Transverse colon (tissue), 4 donors: ENCODE measurements at regions not wholly inside any gene's neighbourhood (a gene's known extent, or its start where the extent isn't known, plus 50 kb on each side); places are given as distances from the start of the nearest gene placed in this dataset.

ENCODE experiments used
- CTCF ChIP-seq, 5 experiments: fragments of 200-600 bp in 3 of 5; fragments of 450-650 bp in 2 of 5; sonication (generic) in 3 of 5; IDR thresholded peaks; 1 replicate in 2 of 5; 2 replicates in 3 of 5; pipeline ENCODE4 v1.5.1; 2016 to 2017; ENCODE audit warnings: antibody characterized with exemption in 5 of 5, inconsistent platforms in 3 of 5, mild to moderate bottlenecking in 2 of 5, moderate library complexity in 1 of 5
- EP300 ChIP-seq: sonication (generic); formaldehyde crosslinking; IDR thresholded peaks from one replicate; pipeline ENCODE4 v1.6.1; 2017; ENCODE audit warnings: antibody characterized with exemption, low read depth
- POLR2A ChIP-seq: fragments of 450-650 bp; IDR thresholded peaks from one replicate; pipeline ENCODE4 v1.6.1; 2016; ENCODE audit warnings: antibody characterized with exemption, mild to moderate bottlenecking, moderate library complexity
- POLR2AphosphoS5 ChIP-seq, 3 donors: sonication (generic); formaldehyde crosslinking; IDR thresholded peaks; one replicate each; pipeline ENCODE4 v1.6.1; 2016; ENCODE audit warnings: antibody characterized with exemption in 3 of 3

GRCh38 chr4:126271292-126271691 is 956.5 kb downstream of the FAT4 start:
- TF ChIP-seq POLR2A (no peak), CTCF (IDR thresholded peaks at IDR 0.05) (no peak), POLR2AphosphoS5 (IDR thresholded peaks at IDR 0.05) (no peak), EP300 (no peak)
